ENCODE measurements at regions not wholly inside any gene's neighbourhood (a gene's known extent, or its start where the extent isn't known, plus 50 kb on each side); places are given as distances from the start of the nearest gene placed in this dataset.
A peak's percentile ranks its signal among the peaks of the same experiment; 100 is the strongest.

GRCh38 chr11:76288166-76288980 lies 82.1 kb upstream of the WNT11 start:
- Mint-ChIP-seq H3K9me3 (no peaks in the 10 kb centered on the region), H3K36me3 (ENCODE audit: low read depth) (peaks cover 3% of the 10 kb centered on the region), H3K27me3 (ENCODE audit: low read depth) (peaks cover 64% of the 10 kb centered on the region), H3K4me1 (peaks cover 17% of the 10 kb centered on the region), H3K27ac (peak overlapping the region in 1 of 3 experiments; percentile 66), H3K4me3 (no peak overlapping the region)
- TF ChIP-seq CTCF (IDR thresholded peaks at IDR 0.05; ENCODE audit: unreplicated experiment in 3 of 3), result no peak

GRCh38 chr11:76287227-76287626 lies 80.9 kb upstream of the WNT11 start:
- H3K4me1 Mint-ChIP-seq, result peaks cover 14% of the 10 kb centered on the region
- H3K27ac Mint-ChIP-seq, result no peak overlapping the region
- peaks cover 3% of the 10 kb centered on the region for H3K36me3 Mint-ChIP-seq (ENCODE audit: low read depth)
- H3K9me3 Mint-ChIP-seq, result no peaks in the 10 kb centered on the region
- no peak for TF ChIP-seq CTCF (IDR thresholded peaks at IDR 0.05; ENCODE audit: unreplicated experiment in 3 of 3)
- no peak overlapping the region for H3K4me3 Mint-ChIP-seq
- H3K27me3 Mint-ChIP-seq (ENCODE audit: low read depth), result peaks cover 53% of the 10 kb centered on the region

- Mint-ChIP-seq H3K4me1 (peaks cover 10% of the 10 kb centered on the region), H3K36me3 (ENCODE audit: low read depth) (peaks cover 3% of the 10 kb centered on the region)
These were observed 79.2 kb upstream of the WNT11 start for GRCh38 chr11:76285397-76286104.

GRCh38 chr11:76284161-76284560 lies 77.9 kb upstream of the WNT11 start:
- Mint-ChIP-seq H3K4me1 (peaks cover 18% of the 10 kb centered on the region), H3K27me3 (ENCODE audit: low read depth) (peaks cover 48% of the 10 kb centered on the region), H3K36me3 (ENCODE audit: low read depth) (peaks cover 3% of the 10 kb centered on the region), H3K4me3 (no peak overlapping the region), H3K27ac (no peak overlapping the region), H3K9me3 (no peaks in the 10 kb centered on the region)
- TF ChIP-seq CTCF (IDR thresholded peaks at IDR 0.05; ENCODE audit: unreplicated experiment in 3 of 3), result no peak

More at GRCh38 chr11:76285397-76286104, 79.2 kb upstream of the WNT11 start:
- H3K27me3 Mint-ChIP-seq (ENCODE audit: low read depth), result peaks cover 44% of the 10 kb centered on the region
- no peaks in the 10 kb centered on the region for H3K9me3 Mint-ChIP-seq
- no peak for TF ChIP-seq CTCF (IDR thresholded peaks at IDR 0.05; ENCODE audit: unreplicated experiment in 3 of 3)
- H3K4me3 Mint-ChIP-seq, result no peak overlapping the region
- H3K27ac Mint-ChIP-seq, result no peak overlapping the region

GRCh38 chr11:76282811-76283595 lies 76.7 kb upstream of the WNT11 start:
- Mint-ChIP-seq H3K36me3 (ENCODE audit: low read depth) (peaks cover 3% of the 10 kb centered on the region), H3K4me1 (peaks cover 18% of the 10 kb centered on the region), H3K27me3 (ENCODE audit: low read depth) (peaks cover 46% of the 10 kb centered on the region), H3K27ac (peak overlapping the region in 1 of 3 experiments; percentile 51), H3K9me3 (no peaks in the 10 kb centered on the region), H3K4me3 (no peak overlapping the region)
- no peak for TF ChIP-seq CTCF (IDR thresholded peaks at IDR 0.05; ENCODE audit: unreplicated experiment in 3 of 3)

Measured in nephron (organoid).